Activated naive CD8-positive, alpha-beta T cell treated with anti-CD3 and anti-CD28 coated beads, Interleukin-2, amount 10 ng/mL, durations not matched to agents 7 days and 5 days (primary cell): ENCODE measurements at regions not wholly inside any gene's neighbourhood (a gene's known extent, or its start where the extent isn't known, plus 50 kb on each side); places are given as distances from the start of the nearest gene placed in this dataset.

Source experiments
- ATAC-seq: fragments of 150-1000 bp; cut with Tn5 transposase; one replicate; pipeline ENCODE4 v1.10.0; 2021; ENCODE audit warnings: low read depth, moderate library complexity
- POLR2A ChIA-PET: fragments of 350-600 bp; sonication (Branson Sonifier 250); formaldehyde crosslinking; loops from one replicate; lab custom pipeline; 2021; ENCODE audit warnings: antibody characterized with exemption; lab: Charles Lee
- DNase-seq: peaks from one replicate; pipeline ENCODE4 v3.0.0; 2021
- H3K27ac Mint-ChIP-seq: one replicate; pipeline ENCODE4 v1.8.0; 2022; ENCODE audit warnings: mild to moderate bottlenecking, mixed read lengths
- H3K27me3 Mint-ChIP-seq: one replicate; pipeline ENCODE4 v1.8.0; 2022; ENCODE audit warnings: mild to moderate bottlenecking, moderate library complexity, mixed read lengths
- H3K36me3 Mint-ChIP-seq: one replicate; pipeline ENCODE4 v1.8.0; 2021; ENCODE audit warnings: mild to moderate bottlenecking, mixed read lengths
- H3K4me1 Mint-ChIP-seq: one replicate; pipeline ENCODE4 v1.8.0; 2021; ENCODE audit warnings: mixed read lengths
- H3K4me3 Mint-ChIP-seq: one replicate; pipeline ENCODE4 v1.8.0; 2022; ENCODE audit warnings: mild to moderate bottlenecking, moderate library complexity, mixed read lengths
- H3K9me3 Mint-ChIP-seq: one replicate; pipeline ENCODE4 v1.8.0; 2021; ENCODE audit warnings: mixed read lengths

- POLR2A ChIA-PET, result no interaction called here
- peaks cover 5% of the 10 kb centered on the region for H3K27me3 Mint-ChIP-seq
- H3K9me3 Mint-ChIP-seq, result peaks cover 2% of the 10 kb centered on the region
- DNase-seq (no peak), ATAC-seq (no peak)
- H3K4me3 Mint-ChIP-seq, result no peak overlapping the region
- H3K27ac Mint-ChIP-seq, result no peak overlapping the region
- no peaks in the 10 kb centered on the region for H3K36me3 Mint-ChIP-seq
- H3K4me1 Mint-ChIP-seq, result peaks cover 7% of the 10 kb centered on the region
Measured at GRCh38 chr19:28855216-28855615, 357.7 kb downstream of the UQCRFS1 start.

GRCh38 chr19:28847468-28847867 lies 365.5 kb downstream of the UQCRFS1 start:
- POLR2A ChIA-PET, result no interaction called here
- Mint-ChIP-seq H3K9me3 (no peaks in the 10 kb centered on the region), H3K4me3 (no peak overlapping the region), H3K27ac (no peak overlapping the region), H3K36me3 (no peaks in the 10 kb centered on the region), H3K27me3 (no peaks in the 10 kb centered on the region), H3K4me1 (no peaks in the 10 kb centered on the region)
- DNase-seq (no peak), ATAC-seq (no peak)

GRCh38 chr19:28846094-28846812 lies 366.7 kb downstream of the UQCRFS1 start:
- Mint-ChIP-seq H3K27me3 (no peaks in the 10 kb centered on the region), H3K36me3 (no peaks in the 10 kb centered on the region), H3K4me3 (no peak overlapping the region), H3K9me3 (no peaks in the 10 kb centered on the region), H3K27ac (no peak overlapping the region), H3K4me1 (no peaks in the 10 kb centered on the region)
- DNase-seq, result no peak
- POLR2A ChIA-PET, result no interaction called here
- ATAC-seq, result no peak

- no peaks in the 10 kb centered on the region for H3K27me3 Mint-ChIP-seq
- H3K27ac Mint-ChIP-seq, result no peak overlapping the region
- ATAC-seq, result no peak
- no peak for DNase-seq
- POLR2A ChIA-PET, result no interaction called here
- H3K9me3 Mint-ChIP-seq, result no peaks in the 10 kb centered on the region
- no peaks in the 10 kb centered on the region for H3K4me1 Mint-ChIP-seq
- H3K36me3 Mint-ChIP-seq, result no peaks in the 10 kb centered on the region
- H3K4me3 Mint-ChIP-seq, result no peak overlapping the region
Measured at GRCh38 chr19:28843761-28844492, 369.0 kb downstream of the UQCRFS1 start.

- Mint-ChIP-seq H3K9me3 (no peaks in the 10 kb centered on the region), H3K36me3 (no peaks in the 10 kb centered on the region), H3K4me3 (no peak overlapping the region), H3K4me1 (no peaks in the 10 kb centered on the region), H3K27ac (no peak overlapping the region), H3K27me3 (peaks cover 4% of the 10 kb centered on the region)
- POLR2A ChIA-PET, result no interaction called here
- no peak for ATAC-seq
- DNase-seq, result no peak
Measured at GRCh38 chr19:28841531-28841930, 371.4 kb downstream of the UQCRFS1 start.

- Mint-ChIP-seq H3K27ac (no peak overlapping the region), H3K9me3 (no peaks in the 10 kb centered on the region), H3K4me1 (no peaks in the 10 kb centered on the region), H3K27me3 (peaks cover 4% of the 10 kb centered on the region), H3K36me3 (no peaks in the 10 kb centered on the region), H3K4me3 (no peak overlapping the region)
- DNase-seq (no peak), ATAC-seq (no peak)
- POLR2A ChIA-PET, result no interaction called here
Measured at GRCh38 chr19:28840891-28841290, 372.1 kb downstream of the UQCRFS1 start.

- no peaks in the 10 kb centered on the region for H3K4me1 Mint-ChIP-seq
- ATAC-seq (no peak), DNase-seq (no peak)
- POLR2A ChIA-PET, result no interaction called here
- no peaks in the 10 kb centered on the region for H3K36me3 Mint-ChIP-seq
- H3K27ac Mint-ChIP-seq, result no peak overlapping the region
- H3K27me3 Mint-ChIP-seq, result peaks cover 4% of the 10 kb centered on the region
- no peak overlapping the region for H3K4me3 Mint-ChIP-seq
- no peaks in the 10 kb centered on the region for H3K9me3 Mint-ChIP-seq
Measured at GRCh38 chr19:28839455-28839854, 373.5 kb downstream of the UQCRFS1 start.

- H3K36me3 Mint-ChIP-seq, result no peaks in the 10 kb centered on the region
- no peak for DNase-seq
- H3K4me3 Mint-ChIP-seq, result no peak overlapping the region
- POLR2A ChIA-PET, result no interaction called here
- no peaks in the 10 kb centered on the region for H3K4me1 Mint-ChIP-seq
- H3K27ac Mint-ChIP-seq, result no peak overlapping the region
- no peaks in the 10 kb centered on the region for H3K9me3 Mint-ChIP-seq
- H3K27me3 Mint-ChIP-seq, result peaks cover 4% of the 10 kb centered on the region
- ATAC-seq, result no peak
Measured at GRCh38 chr19:28838909-28839308, 374.0 kb downstream of the UQCRFS1 start.

- Mint-ChIP-seq H3K4me1 (no peaks in the 10 kb centered on the region), H3K36me3 (no peaks in the 10 kb centered on the region), H3K9me3 (no peaks in the 10 kb centered on the region), H3K27ac (no peak overlapping the region), H3K27me3 (peaks cover 4% of the 10 kb centered on the region), H3K4me3 (no peak overlapping the region)
- POLR2A ChIA-PET, result no interaction called here
- DNase-seq (no peak), ATAC-seq (no peak)
Measured at GRCh38 chr19:28836421-28836820, 376.5 kb downstream of the UQCRFS1 start.

GRCh38 chr19:28834996-28835395 lies 378.0 kb downstream of the UQCRFS1 start:
- ATAC-seq (no peak), DNase-seq (no peak)

GRCh38 chr19:28831462-28831861 lies 381.5 kb downstream of the UQCRFS1 start:
- ATAC-seq (no peak), DNase-seq (no peak)
- POLR2A ChIA-PET, result no interaction called here
- H3K36me3 Mint-ChIP-seq, result no peaks in the 10 kb centered on the region
- no peak overlapping the region for H3K4me3 Mint-ChIP-seq
- no peaks in the 10 kb centered on the region for H3K27me3 Mint-ChIP-seq
- H3K9me3 Mint-ChIP-seq, result no peaks in the 10 kb centered on the region
- no peaks in the 10 kb centered on the region for H3K4me1 Mint-ChIP-seq
- no peak overlapping the region for H3K27ac Mint-ChIP-seq

More at GRCh38 chr19:28834996-28835395, 378.0 kb downstream of the UQCRFS1 start:
- H3K27me3 Mint-ChIP-seq, result peaks cover 4% of the 10 kb centered on the region
- H3K4me3 Mint-ChIP-seq, result no peak overlapping the region
- H3K4me1 Mint-ChIP-seq, result no peaks in the 10 kb centered on the region
- H3K27ac Mint-ChIP-seq, result no peak overlapping the region
- POLR2A ChIA-PET, result no interaction called here
- no peaks in the 10 kb centered on the region for H3K36me3 Mint-ChIP-seq
- no peaks in the 10 kb centered on the region for H3K9me3 Mint-ChIP-seq

GRCh38 chr19:28829762-28830161 lies 383.2 kb downstream of the UQCRFS1 start:
- Mint-ChIP-seq H3K9me3 (no peaks in the 10 kb centered on the region), H3K4me1 (no peaks in the 10 kb centered on the region), H3K27me3 (no peaks in the 10 kb centered on the region), H3K4me3 (no peak overlapping the region), H3K36me3 (no peaks in the 10 kb centered on the region), H3K27ac (no peak overlapping the region)
- ATAC-seq (no peak), DNase-seq (no peak)
- POLR2A ChIA-PET, result no interaction called here

- Mint-ChIP-seq H3K36me3 (no peaks in the 10 kb centered on the region), H3K4me1 (no peaks in the 10 kb centered on the region), H3K27ac (no peak overlapping the region), H3K4me3 (no peak overlapping the region), H3K9me3 (no peaks in the 10 kb centered on the region), H3K27me3 (no peaks in the 10 kb centered on the region)
- DNase-seq, result no peak
- ATAC-seq, result no peak
- POLR2A ChIA-PET, result no interaction called here
Measured at GRCh38 chr19:28829359-28829758, 383.6 kb downstream of the UQCRFS1 start.

GRCh38 chr19:28828276-28828870 lies 384.6 kb downstream of the UQCRFS1 start:
- H3K4me1 Mint-ChIP-seq, result no peaks in the 10 kb centered on the region
- H3K4me3 Mint-ChIP-seq, result no peak overlapping the region
- no peaks in the 10 kb centered on the region for H3K36me3 Mint-ChIP-seq
- H3K9me3 Mint-ChIP-seq, result no peaks in the 10 kb centered on the region
- no peak overlapping the region for H3K27ac Mint-ChIP-seq
- POLR2A ChIA-PET, result no interaction called here
- no peak for ATAC-seq
- no peaks in the 10 kb centered on the region for H3K27me3 Mint-ChIP-seq
- no peak for DNase-seq
